ENCODE measurements at regions not wholly inside any gene's neighbourhood (a gene's known extent, or its start where the extent isn't known, plus 50 kb on each side); places are given as distances from the start of the nearest gene placed in this dataset.

- no peak for DNase-seq
These were observed 1286.6 kb downstream of the FSTL5 start for GRCh38 chr4:160877087-160877790.

- DNase-seq: no peak
These were observed 1283.6 kb downstream of the FSTL5 start for GRCh38 chr4:160880180-160880579.

- DNase-seq: no peak
These were observed 1276.1 kb downstream of the FSTL5 start for GRCh38 chr4:160887668-160888067.

GRCh38 chr4:160894128-160894527 lies 1269.7 kb downstream of the FSTL5 start:
- DNase-seq: no peak

GRCh38 chr4:160894809-160895208 lies 1269.0 kb downstream of the FSTL5 start:
- DNase-seq: no peak

- no peak for DNase-seq
These were observed 1236.5 kb downstream of the FSTL5 start for GRCh38 chr4:160927311-160927710.

- DNase-seq: no peak
These were observed 1235.3 kb downstream of the FSTL5 start for GRCh38 chr4:160928482-160928881.

GRCh38 chr4:160947653-160948052 lies 1216.1 kb downstream of the FSTL5 start:
- DNase-seq: no peak

GRCh38 chr4:160956875-160957274 lies 1206.9 kb downstream of the FSTL5 start:
- DNase-seq: no peak

GRCh38 chr4:160969925-160970324 lies 1193.9 kb downstream of the FSTL5 start:
- DNase-seq: no peak

GRCh38 chr4:160980091-160980490 lies 1183.7 kb downstream of the FSTL5 start:
- DNase-seq: no peak

- no peak for DNase-seq
These were observed 1182.7 kb downstream of the FSTL5 start for GRCh38 chr4:160981083-160981482.

GRCh38 chr4:160983035-160983434 lies 1180.8 kb downstream of the FSTL5 start:
- no peak for DNase-seq

GRCh38 chr4:161002386-161002785 lies 1161.4 kb downstream of the FSTL5 start:
- no peak for DNase-seq

- no peak for DNase-seq
These were observed 1160.3 kb downstream of the FSTL5 start for GRCh38 chr4:161003418-161004057.

GRCh38 chr4:161005746-161006145 lies 1158.1 kb downstream of the FSTL5 start:
- no peak for DNase-seq

GRCh38 chr4:161008527-161008926 lies 1155.3 kb downstream of the FSTL5 start:
- DNase-seq: no peak

- DNase-seq: no peak
These were observed 1153.6 kb downstream of the FSTL5 start for GRCh38 chr4:161010227-161010626.

Data from NCI-H345 (cell line).